Endothelial cell of umbilical vein (primary cell): ENCODE measurements at regions not wholly inside any gene's neighbourhood (a gene's known extent, or its start where the extent isn't known, plus 50 kb on each side); places are given as distances from the start of the nearest gene placed in this dataset.

Experiments
- EZH2 ChIP-seq: IDR thresholded peaks from 2 replicates; pipeline ENCODE4 v1.6.1; 2012; ENCODE audit warnings: borderline replicate concordance, low read depth, mild to moderate bottlenecking, moderate library complexity, low read length, inconsistent platforms; ENCODE audit not compliant: severe bottlenecking
- FOS ChIP-seq: IDR thresholded peaks from 2 replicates; pipeline ENCODE4 v1.6.1; 2011; ENCODE audit warnings: mild to moderate bottlenecking, low read length, moderate library complexity, borderline replicate concordance; ENCODE audit not compliant: insufficient read depth
- JUN ChIP-seq: IDR thresholded peaks from 2 replicates; pipeline ENCODE4 v1.6.1; 2011; ENCODE audit warnings: borderline replicate concordance, low read depth; ENCODE audit not compliant: insufficient read length, insufficient read depth
- MYC ChIP-seq: IDR thresholded peaks from one replicate; pipeline ENCODE4 v1.6.1; 2011; ENCODE audit warnings: mild to moderate bottlenecking, low read depth, low read length
- POLR2A ChIP-seq: IDR thresholded peaks from 2 replicates; pipeline ENCODE4 v1.6.1; 2012; ENCODE audit warnings: low read depth, mild to moderate bottlenecking, control low read depth, low read length
- POLR2AphosphoS5 ChIP-seq: IDR thresholded peaks from 2 replicates; pipeline ENCODE4 v1.6.1; 2012; ENCODE audit warnings: low read depth, mild to moderate bottlenecking, control low read depth, low read length, moderate library complexity; ENCODE audit not compliant: insufficient read depth
- TF ChIP-seq, protein P1 (sequence below), 2 donors: IDR thresholded peaks; 1 replicate in 1 of 2; 2 replicates in 1 of 2; pipeline ENCODE4 v1.5.1; 2011; ENCODE audit warnings: low read length in 2 of 2, mild to moderate bottlenecking in 2 of 2, moderate library complexity in 2 of 2, control low read depth in 1 of 2, inconsistent platforms in 1 of 2, low read depth in 1 of 2; ENCODE audit not compliant: insufficient read depth in 1 of 2; ENCODE audit errors: extremely low read depth in 1 of 2
- TF ChIP-seq, protein P2 (sequence below): IDR thresholded peaks from 2 replicates; pipeline ENCODE4 v1.6.1; 2011; ENCODE audit not compliant: insufficient read depth, insufficient read length

DNA sequence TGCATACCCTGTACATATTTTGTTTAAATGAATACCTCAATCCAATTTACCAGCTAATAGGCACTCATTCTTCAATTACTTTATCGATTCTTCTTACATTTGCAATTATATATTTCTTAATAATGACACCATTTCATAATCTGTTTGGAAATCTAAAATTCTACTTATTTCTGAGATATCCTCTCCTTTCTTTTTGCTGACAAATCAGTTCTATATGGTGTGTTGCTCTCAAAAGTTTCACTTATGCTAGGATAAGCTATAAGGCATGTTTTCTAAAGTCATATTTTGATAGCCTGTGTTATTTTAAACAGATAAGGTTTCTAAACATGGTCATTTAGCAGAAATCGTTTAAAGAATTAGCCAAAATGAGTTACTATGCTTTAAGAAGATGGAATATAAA lies 140.6 kb upstream of the GJE1 start:
- TF ChIP-seq POLR2AphosphoS5 (no peak), JUN (no peak), POLR2A (no peak), MYC (no peak), EZH2 (no peak), FOS (no peak)
- TF ChIP-seq, protein P1, sequence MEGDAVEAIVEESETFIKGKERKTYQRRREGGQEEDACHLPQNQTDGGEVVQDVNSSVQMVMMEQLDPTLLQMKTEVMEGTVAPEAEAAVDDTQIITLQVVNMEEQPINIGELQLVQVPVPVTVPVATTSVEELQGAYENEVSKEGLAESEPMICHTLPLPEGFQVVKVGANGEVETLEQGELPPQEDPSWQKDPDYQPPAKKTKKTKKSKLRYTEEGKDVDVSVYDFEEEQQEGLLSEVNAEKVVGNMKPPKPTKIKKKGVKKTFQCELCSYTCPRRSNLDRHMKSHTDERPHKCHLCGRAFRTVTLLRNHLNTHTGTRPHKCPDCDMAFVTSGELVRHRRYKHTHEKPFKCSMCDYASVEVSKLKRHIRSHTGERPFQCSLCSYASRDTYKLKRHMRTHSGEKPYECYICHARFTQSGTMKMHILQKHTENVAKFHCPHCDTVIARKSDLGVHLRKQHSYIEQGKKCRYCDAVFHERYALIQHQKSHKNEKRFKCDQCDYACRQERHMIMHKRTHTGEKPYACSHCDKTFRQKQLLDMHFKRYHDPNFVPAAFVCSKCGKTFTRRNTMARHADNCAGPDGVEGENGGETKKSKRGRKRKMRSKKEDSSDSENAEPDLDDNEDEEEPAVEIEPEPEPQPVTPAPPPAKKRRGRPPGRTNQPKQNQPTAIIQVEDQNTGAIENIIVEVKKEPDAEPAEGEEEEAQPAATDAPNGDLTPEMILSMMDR (IDR thresholded peaks at IDR 0.05; ENCODE audit: extremely low read depth in 1 of 2, insufficient read depth in 1 of 2, low read depth in 1 of 2, low read length in 2 of 2), result no peak
- TF ChIP-seq, protein P2, sequence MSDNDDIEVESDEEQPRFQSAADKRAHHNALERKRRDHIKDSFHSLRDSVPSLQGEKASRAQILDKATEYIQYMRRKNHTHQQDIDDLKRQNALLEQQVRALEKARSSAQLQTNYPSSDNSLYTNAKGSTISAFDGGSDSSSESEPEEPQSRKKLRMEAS, result no peak
